GM21528 (cell line): ENCODE measurements at regions not wholly inside any gene's neighbourhood (a gene's known extent, or its start where the extent isn't known, plus 50 kb on each side); places are given as distances from the start of the nearest gene placed in this dataset.

Source experiments
- ATAC-seq: cut with Tn5 transposase; IDR thresholded peaks from one replicate; pipeline ENCODE4 v1.9.1; 2021; ENCODE audit warnings: mild to moderate bottlenecking, moderate library complexity; ENCODE audit not compliant: unreplicated experiment, low FRiP score

- ATAC-seq: no peak
Measured at GRCh38 chrX:122440832-122441231, 743.2 kb upstream of the GRIA3 start.

DNA sequence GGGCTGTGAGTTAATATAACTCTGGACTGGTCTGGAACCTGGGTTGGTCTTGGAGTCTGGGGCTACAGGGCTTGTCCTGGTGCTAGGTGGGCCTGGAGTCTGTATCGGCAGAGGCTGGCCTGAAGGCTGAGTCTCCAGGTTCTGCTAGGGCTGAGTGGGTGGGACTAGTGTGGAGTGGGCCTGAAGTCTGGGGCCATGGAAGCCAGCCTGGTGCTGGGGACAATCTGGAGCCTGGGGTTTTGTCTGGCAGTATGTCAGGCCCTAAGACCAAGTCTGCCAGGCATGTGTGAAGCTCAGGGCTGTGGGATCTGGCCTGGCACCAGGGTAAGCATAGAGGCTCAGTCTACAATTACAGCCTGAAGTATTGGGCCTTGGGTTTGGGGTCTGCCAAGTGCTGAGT is 742.6 kb upstream of the GRIA3 start:
- ATAC-seq: no peak

GRCh38 chrX:122445466-122445865 is 738.6 kb upstream of the GRIA3 start:
- no peak for ATAC-seq

DNA sequence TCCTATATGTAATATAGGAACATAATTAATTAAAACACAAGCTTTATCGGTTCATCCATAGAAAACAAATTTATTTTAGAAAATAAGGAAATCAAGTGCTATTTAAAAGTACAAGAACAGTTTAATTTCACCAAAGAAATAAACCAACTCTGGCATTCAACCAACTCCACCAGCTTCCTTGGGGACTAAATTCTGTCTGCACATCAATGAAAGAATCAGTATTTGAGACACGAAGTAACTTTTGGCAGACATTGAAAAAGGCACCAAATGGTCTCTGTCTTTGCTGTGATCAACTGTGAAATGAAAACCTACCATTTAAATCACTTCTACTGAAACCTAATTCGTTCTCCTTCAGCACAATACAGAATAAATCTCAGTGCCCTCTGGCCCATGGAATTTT is 719.7 kb upstream of the GRIA3 start:
- ATAC-seq: no peak

- no peak for ATAC-seq
Measured at GRCh38 chrX:122475306-122475705, 708.8 kb upstream of the GRIA3 start.

GRCh38 chrX:122500556-122500955 is 683.5 kb upstream of the GRIA3 start:
- no peak for ATAC-seq

- no peak for ATAC-seq
Measured at GRCh38 chrX:122501652-122502051, 682.4 kb upstream of the GRIA3 start.

DNA sequence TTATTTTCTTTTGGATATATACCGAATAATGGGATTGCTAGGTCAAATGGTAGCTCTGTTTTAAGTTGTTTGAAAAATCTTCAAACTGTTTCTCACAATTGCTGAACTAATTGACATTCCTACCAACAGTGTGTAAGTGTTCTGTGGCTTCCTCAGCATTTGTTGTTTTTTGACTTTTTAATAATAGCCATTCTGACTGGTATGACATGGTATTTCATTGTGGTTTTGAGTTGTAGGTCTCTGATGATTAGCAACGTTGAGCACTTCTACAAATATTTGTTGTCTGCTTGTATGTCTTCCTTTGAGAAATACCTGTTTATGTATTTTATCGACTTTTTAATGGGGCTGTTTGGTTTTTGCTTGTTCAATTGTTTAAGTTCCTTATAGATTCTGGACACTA is 680.1 kb upstream of the GRIA3 start:
- no peak for ATAC-seq

DNA sequence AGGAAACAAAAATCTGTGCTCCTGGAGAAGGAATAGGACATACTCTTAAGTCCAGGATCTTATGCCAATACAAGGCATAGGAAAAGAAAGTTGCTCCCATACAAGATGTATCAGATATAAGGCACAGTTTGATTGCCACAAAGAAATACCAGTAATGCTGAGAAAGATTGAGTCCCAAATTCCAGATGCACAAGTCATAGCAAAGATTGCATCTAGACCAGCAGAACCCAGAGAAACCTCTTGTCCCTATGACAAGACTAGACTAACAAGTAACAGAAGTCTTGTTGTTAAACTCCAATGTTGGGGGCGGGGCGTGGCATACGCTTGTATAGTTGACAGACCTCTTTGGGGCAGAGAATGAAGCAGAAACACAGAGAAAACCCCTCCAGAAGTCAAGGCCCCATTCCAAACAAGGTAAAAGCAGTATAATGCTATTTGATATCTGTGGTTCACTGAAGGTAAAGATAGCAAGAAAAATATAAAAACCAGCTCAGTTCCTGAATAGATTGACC is 671.5 kb upstream of the GRIA3 start:
- no peak for ATAC-seq

GRCh38 chrX:122517786-122518185 is 666.3 kb upstream of the GRIA3 start:
- no peak for ATAC-seq

DNA sequence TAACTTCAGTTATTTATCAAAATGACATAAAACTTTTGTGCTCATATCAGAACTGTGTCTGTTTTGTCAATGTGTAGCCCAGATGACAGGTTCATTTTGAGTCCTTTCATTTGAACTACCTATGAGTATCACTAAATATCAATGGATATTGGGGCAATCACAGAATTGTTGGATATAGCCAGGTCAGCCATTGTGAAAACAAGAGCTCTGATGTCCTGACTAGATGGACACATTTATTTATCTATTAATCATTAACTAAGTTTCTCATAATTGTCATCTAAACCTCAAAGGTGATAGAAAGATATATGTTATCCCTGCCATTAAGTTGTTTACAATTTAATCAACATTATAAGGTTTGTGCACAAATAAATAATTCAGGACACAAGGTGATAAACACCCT is 638.3 kb upstream of the GRIA3 start:
- ATAC-seq: no peak

DNA sequence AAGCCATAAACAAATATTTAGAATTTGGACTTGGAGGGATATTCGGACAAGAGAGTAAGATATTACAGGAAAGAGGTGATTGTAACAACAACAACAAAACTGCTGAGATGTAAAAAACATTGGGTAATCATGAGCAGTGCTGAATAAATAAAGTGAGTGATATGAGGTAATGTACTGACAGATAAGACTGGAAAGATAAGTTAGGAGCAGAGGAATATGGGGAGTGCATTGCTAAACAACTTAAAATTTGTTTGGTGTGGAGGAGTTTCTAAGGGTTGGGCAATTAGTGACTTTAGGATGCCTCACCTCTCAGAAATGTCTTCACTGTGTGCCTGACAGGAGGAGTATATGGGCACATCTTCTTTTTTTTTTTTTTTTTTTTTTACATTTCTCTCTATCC is 637.8 kb upstream of the GRIA3 start:
- no peak for ATAC-seq

DNA sequence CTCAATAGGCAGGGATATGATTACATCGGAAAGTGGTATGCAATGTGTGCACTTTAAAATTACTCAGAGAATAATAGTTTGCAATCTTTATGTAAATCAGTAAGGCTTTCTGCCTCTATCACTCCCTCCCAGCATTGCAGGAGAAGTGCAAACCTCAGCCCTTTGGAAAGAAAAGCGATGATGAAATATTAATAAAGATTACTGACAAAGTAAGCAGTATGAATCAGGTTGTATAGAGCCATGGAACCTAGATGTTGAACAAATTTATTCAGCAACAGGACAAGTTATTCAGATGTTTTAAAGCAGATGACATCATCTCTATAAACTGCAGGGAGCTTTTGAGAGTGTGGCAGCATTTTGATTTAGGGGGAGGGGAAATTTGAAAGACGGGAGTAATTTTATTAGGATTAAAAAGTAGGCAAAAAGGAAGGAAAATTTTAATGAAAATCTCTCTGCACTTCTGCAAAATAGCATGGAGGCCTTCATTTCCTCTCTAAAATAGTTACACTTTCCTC is 631.7 kb upstream of the GRIA3 start:
- ATAC-seq: no peak

DNA sequence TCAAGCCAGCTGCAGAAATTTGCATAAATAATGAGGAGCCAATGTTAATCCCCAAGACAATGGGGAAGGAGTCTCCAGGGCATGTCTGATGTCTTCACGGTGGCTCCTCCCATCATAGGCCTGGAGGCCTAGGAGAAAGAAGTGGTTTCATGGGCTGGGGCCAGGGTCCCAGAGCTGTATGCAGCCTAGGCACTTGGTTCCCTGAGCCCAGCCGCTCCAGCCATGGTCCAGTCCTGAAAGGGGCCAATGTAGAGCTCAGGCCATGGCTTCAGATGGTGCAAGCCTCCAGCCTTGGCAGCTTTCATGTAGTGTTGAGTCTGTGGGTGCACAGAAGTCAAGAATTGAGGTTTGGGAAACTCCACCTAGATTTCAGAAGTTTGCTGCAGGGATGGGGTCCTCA is 628.2 kb upstream of the GRIA3 start:
- no peak for ATAC-seq

GRCh38 chrX:122565952-122566351 is 618.1 kb upstream of the GRIA3 start:
- no peak for ATAC-seq

DNA sequence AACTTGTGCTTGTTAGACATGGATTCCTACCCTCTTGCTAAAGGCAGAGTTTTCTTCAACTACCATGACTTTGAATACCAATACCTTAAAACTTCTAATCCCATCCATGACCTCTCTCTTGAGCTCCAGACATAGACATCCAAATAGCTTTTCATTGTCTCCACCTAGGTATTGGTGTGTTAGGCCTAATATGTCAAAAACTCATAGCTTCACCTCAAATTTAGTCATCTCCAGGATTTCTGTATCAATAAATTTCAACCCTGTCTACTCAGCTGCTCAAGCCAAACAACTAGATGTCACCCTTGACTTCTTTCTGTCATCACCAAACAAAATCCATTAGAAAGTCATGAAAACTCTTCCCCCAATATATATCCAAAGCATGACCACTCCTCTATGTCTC is 617.7 kb upstream of the GRIA3 start:
- no peak for ATAC-seq

GRCh38 chrX:122567911-122568310 is 616.2 kb upstream of the GRIA3 start:
- ATAC-seq: no peak

- ATAC-seq: no peak
Measured at GRCh38 chrX:122572461-122572860, 611.6 kb upstream of the GRIA3 start.

DNA sequence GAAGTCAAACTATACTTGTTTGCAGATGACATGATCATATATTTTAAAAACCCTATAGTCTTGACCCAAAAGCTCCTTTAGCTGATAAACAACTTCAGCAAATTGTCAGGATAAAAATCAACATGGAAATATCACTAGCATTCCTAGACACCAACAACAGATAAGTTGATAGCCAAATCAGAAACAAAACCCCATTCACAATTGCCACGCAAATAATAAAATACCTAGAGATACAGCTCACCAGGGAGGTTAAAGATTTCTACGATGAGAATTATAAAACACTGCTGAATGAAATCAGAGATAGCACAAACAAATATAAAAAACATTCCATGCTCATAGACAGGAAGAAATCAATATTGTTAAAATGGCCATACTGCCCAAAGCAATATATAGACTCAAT is 605.0 kb upstream of the GRIA3 start:
- ATAC-seq: no peak

- no peak for ATAC-seq
Measured at GRCh38 chrX:122579526-122579925, 604.6 kb upstream of the GRIA3 start.

- ATAC-seq: no peak
Measured at GRCh38 chrX:122582280-122582974, 601.7 kb upstream of the GRIA3 start.

DNA sequence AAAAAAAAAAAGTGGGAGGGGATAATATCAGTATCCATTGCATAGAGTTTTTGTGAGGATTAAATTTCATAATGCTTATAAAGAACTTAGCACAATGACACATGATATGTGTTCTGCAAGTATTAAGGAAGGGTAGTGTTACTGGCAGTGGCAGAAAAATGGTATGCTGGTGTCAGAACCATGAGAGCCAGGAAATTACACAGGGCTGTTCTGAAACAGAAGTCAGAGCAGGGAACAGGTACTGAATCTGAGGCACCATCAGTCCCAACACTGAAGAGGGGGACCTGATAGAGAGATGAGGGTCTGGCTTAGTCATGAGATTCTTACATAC is 601.1 kb upstream of the GRIA3 start:
- no peak for ATAC-seq

DNA sequence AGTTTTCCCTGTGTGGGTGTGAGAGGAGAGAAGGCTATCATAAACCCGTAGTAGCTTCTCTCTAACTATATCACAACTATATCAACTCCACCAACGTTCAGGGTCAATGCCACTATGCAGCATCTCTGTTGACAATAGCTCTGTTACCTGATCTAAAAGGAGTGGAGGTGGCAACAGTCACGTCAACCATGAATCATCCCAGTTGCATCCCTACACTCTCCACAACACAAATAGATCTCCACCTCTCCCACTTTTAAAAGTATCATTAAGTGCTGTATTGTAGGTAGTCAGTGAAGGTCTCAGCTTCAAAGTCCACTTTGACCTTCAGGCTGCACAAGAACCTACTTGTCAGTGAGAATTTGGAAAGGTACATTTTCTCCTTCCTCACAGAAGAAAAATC is 600.5 kb upstream of the GRIA3 start:
- ATAC-seq: no peak
